HG03575 (cell line): ENCODE measurements at regions not wholly inside any gene's neighbourhood (a gene's known extent, or its start where the extent isn't known, plus 50 kb on each side); places are given as distances from the start of the nearest gene placed in this dataset.

Source experiments
- ATAC-seq: cut with Tn5 transposase; IDR thresholded peaks from one replicate; pipeline ENCODE4 v1.9.1; 2021; ENCODE audit not compliant: unreplicated experiment, insufficient number of reproducible peaks, low FRiP score; ENCODE audit errors: extremely low read depth

- ATAC-seq: no peak
These were observed 95.2 kb downstream of the HLX start for GRCh38 chr1:220974431-220974830.

GRCh38 chr1:220976390-220976789 is 97.1 kb downstream of the HLX start:
- no peak for ATAC-seq

DNA sequence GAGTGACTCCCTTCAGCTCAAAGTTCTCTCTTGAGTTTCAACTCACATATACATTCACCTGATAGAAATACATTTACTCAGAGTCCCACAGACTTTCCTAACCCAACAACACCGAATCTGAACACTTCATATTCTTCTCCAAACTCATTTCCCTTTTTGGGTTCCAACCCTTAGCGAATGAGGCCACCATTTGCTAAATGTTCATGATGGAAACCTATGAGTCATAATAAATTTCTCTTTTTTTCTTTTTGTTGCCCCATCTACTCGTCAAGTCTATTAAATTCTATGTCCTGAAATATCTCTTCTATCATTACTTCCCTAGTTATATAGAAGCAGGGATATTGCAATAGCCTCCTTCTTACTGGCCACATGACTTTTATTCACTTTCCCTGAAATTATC is 100.1 kb downstream of the HLX start:
- no peak for ATAC-seq

DNA sequence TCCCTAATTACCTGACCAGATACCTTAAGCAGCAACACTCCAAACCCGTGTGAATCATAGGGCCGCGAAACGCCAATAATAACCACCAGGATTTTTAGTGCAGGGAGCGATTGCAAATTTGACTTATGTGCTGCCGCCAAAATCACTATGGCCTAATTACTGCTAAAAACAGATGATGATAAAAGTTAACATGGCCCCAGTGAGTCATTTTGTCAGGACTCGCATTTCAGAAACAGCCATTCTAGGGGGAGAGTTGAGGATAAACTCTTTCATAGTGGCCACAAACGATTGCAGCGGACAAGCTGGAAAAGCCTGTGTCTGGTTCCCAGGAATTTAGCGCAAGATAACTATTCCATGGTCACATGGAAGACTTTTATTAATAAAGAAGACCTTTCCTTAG is 103.4 kb downstream of the HLX start:
- ATAC-seq: no peak

GRCh38 chr1:220983877-220984635 is 104.8 kb downstream of the HLX start:
- ATAC-seq: no peak

- ATAC-seq: no peak
These were observed 111.4 kb downstream of the HLX start for GRCh38 chr1:220990427-220991339.

DNA sequence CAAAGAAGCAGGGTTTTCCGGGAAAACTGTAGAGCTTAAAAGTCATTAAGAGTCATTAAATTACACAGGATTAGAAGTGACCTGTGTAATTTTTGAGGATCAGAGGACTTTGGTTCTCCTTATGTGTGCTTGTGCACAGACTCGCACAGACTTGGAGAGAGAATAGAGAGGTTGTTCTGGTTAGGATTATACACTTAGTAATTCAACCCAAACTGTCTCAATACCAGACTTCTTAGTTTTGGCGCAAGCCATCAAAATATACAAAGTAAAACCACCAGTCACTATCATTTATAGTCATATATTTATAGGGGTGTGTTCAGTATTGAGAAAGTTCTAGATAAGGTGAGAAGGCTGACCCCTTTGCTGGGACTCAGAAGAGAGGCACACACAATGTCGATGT is 112.3 kb downstream of the HLX start:
- ATAC-seq: no peak

GRCh38 chr1:220991959-220992704 is 112.9 kb downstream of the HLX start:
- no peak for ATAC-seq

DNA sequence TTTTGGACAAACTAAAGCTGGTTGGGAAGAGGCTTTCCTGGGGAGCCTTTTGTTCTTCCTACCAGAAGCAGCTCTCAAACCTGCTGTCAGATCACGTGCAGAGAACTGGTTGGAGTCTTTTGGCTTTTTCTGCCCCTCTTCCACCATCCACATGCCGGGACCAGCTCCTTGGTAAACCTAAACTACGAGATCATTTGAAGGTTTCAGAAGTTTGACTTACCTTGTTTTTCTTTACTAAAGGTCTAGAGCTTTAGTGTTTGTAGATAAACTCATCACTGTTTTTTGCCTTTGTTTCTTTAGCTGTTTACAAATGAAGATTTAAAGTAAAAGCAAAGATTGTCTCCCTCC is 113.4 kb downstream of the HLX start:
- ATAC-seq: no peak

GRCh38 chr1:220994671-220995070 is 115.4 kb downstream of the HLX start:
- ATAC-seq: no peak

- ATAC-seq: no peak
These were observed 118.5 kb downstream of the HLX start for GRCh38 chr1:220997791-220998190.

- no peak for ATAC-seq
These were observed 120.9 kb downstream of the HLX start for GRCh38 chr1:220999872-221000863.

DNA sequence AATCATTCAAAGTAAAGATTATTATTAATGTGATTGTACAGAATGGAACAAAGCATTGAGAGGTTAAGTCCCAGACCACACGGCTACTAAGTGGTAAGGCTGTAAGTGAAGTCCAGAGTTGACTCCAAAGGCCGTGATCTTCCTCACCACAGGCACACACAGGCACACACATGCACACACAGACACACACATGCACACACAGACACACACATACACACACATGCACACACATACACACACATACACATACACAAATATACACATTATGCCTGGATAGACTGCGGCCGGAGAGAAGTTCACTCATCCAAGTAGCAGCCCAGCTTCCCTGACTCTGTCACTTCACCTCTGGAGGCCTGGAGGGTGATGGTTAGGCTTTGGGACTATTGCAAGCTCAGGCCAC is 121.9 kb downstream of the HLX start:
- no peak for ATAC-seq

DNA sequence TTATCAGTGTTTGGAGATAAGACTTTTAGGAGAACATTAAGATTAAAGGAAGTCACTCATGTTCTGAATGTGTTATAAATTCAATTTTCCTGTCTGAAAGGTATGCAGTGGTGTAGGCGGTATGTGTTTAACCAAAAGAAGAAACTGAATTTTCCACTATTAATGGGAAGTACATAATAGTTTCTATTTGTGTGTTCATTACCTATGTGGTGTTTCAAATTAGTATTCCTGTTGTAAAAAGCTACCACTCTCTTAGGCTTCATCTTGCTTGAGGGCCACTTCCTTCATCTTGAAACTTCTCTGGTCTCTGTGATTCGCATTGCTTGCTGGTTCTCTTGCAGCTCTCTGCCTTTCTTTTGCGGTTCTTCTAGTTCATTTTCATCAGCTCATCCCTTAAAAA is 123.4 kb downstream of the HLX start:
- ATAC-seq: no peak

DNA sequence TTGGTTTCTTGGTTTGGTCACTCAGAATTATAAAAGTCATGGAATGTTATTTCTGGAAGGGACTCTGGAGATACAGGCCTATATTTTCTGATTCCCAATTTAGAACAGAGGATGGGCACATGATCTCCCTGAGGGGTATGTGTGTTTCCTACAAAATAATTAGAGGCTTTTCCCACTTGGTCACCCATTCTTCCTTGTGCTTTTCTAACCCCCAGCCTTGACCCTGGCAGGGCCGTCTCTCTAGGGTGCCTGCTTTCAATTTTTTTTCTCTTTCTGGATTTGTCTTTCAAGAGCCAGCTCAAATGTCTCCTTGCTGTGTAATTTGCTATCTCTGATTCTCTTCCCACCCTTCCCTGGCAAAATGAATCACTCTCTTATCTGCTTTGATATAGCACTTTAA is 131.9 kb downstream of the HLX start:
- no peak for ATAC-seq

DNA sequence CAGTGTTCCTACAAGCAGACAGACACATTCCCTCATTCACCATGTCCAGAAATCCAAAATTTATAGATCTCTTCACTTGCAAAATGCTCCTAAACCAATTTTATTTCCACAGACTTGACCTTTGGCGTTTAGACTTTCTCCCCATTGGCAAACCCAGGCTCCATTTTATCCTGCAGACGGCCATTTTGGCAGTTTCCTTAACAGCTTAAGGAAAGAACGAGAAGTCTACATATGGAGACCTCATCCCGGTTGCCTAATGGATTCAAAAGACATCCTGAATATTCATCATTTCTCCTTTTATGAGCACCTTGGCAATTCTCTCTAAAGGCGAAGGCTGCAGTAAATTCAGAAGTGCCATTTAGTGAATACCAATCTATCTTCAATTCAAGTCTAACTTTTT is 132.9 kb downstream of the HLX start:
- no peak for ATAC-seq

DNA sequence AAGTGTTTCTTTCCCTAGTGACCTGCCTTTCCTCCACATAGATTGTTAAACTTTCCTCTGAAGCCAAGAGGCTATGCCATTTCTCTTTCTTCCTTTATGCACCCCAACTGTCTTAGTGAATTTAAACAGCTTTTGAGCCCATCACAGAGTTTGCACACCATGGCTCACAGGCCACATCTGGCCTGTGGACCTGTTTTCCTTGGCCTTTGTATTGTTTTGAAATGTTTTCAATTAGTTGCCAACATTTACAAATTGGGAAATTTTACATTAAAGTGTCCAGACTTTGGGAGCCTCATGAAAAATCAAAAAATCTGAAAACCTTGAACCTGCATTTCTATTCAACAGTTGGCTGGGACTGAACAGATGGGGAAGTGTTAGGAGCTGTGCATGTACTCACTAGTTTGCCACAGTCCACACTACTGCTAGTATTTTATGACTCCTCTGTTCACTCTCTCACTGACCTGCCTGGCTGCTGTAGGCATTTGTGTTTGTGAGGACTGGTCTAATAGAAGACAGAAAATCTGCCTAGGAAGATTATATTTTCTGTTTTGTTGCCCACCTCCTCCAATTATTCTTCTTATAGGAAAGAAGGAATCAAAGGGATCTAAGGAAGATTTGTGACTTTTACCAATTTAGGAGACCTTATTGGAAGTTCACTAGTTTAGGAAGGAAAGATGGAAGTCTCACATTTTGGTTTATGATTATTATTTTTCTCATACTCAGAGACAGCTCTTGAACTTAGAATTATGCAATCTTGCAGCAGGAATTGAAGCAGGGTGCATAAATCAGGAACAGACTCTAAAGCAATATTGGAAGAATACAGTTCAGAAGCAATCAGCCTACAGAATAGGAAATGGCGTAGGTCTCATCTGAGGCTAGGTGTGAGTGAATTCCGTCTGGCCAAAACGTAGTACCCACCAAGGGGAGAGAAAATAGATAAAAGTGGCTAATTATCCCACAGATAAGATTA is 134.7 kb downstream of the HLX start:
- no peak for ATAC-seq
